ENCODE measurements at regions not wholly inside any gene's neighbourhood (a gene's known extent, or its start where the extent isn't known, plus 50 kb on each side); places are given as distances from the start of the nearest gene placed in this dataset.
"Not testable (repeated sequence)": the region's sequence is repeated elsewhere in the genome, so short reads cannot be mapped to it uniquely, and the experiment has no call there.

- no peak for ATAC-seq
- no peak for TF ChIP-seq CTCF (IDR thresholded peaks at IDR 0.05)
- no peak for DNase-seq
- H3K4me1 ChIP-seq (ENCODE audit: low read depth): no peaks in the 10 kb centered on the region
- intact Hi-C loops (cut with DNase I, micrococcal nuclease): no loop called here
- no peak overlapping the region for H3K4me3 ChIP-seq
- no peaks in the 10 kb centered on the region for H3K36me3 ChIP-seq (ENCODE audit: low read depth)
- H3K9me3 ChIP-seq: no peaks in the 10 kb centered on the region
These were observed 256.2 kb downstream of the TAFA4 start for GRCh38 chr3:68676136-68676535.

- no peak for TF ChIP-seq CTCF (IDR thresholded peaks at IDR 0.05)
- no peaks in the 10 kb centered on the region for H3K36me3 ChIP-seq (ENCODE audit: low read depth)
- H3K4me1 ChIP-seq (ENCODE audit: low read depth): no peaks in the 10 kb centered on the region
- intact Hi-C loops (cut with DNase I, micrococcal nuclease): no loop called here
- ATAC-seq (no peak), DNase-seq (no peak)
- H3K4me3 ChIP-seq: no peak overlapping the region
- H3K9me3 ChIP-seq: no peaks in the 10 kb centered on the region
These were observed 265.0 kb downstream of the TAFA4 start for GRCh38 chr3:68667346-68667745.

DNA sequence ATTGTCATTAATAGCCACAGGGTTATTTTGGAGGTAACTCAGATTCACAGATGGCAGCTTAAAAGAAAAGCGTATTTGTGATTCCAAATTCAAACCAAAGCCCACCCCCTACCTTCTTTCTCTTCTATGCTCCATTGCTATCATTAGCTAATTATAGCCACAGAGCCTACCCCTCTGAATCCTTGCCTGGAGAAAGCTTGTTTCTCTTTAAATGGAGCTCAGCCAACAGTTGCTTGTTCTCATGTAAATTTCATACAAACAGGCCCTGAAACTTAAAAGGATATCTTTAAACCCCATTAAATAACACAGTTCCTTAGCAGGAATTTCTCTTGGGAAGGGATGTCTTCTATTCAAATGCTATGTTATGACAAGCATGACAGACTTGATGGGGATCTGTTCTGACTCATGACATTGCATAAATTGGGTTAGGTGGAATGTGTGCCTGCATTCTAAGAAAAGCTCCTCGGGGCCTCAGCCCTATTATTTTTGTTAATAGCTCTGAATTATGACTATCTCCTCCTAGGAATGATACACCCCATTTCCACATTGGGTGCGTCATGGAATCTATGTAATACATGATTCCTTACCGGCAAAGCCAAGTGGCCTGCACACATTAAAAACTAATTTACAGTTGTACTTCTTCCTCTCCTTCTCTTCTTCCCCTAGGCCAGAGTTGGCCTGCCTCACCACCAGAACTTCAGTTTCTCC is 265.8 kb downstream of the TAFA4 start:
- no peak for TF ChIP-seq CTCF (IDR thresholded peaks at IDR 0.05)
- ATAC-seq (no peak), DNase-seq (no peak)
- Histone ChIP-seq H3K4me1 (ENCODE audit: low read depth) (no peaks in the 10 kb centered on the region), H3K4me3 (no peak overlapping the region), H3K9me3 (no peaks in the 10 kb centered on the region), H3K36me3 (ENCODE audit: low read depth) (no peaks in the 10 kb centered on the region)
- intact Hi-C loops (cut with DNase I, micrococcal nuclease): no loop called here

GRCh38 chr3:68664276-68664675 is 268.1 kb downstream of the TAFA4 start:
- no peaks in the 10 kb centered on the region for H3K9me3 ChIP-seq
- intact Hi-C loops (cut with DNase I, micrococcal nuclease): no loop called here
- no peak overlapping the region for H3K4me3 ChIP-seq
- ATAC-seq (no peak), DNase-seq (no peak)
- H3K4me1 ChIP-seq (ENCODE audit: low read depth): no peaks in the 10 kb centered on the region
- TF ChIP-seq CTCF (IDR thresholded peaks at IDR 0.05): no peak
- no peaks in the 10 kb centered on the region for H3K36me3 ChIP-seq (ENCODE audit: low read depth)

DNA sequence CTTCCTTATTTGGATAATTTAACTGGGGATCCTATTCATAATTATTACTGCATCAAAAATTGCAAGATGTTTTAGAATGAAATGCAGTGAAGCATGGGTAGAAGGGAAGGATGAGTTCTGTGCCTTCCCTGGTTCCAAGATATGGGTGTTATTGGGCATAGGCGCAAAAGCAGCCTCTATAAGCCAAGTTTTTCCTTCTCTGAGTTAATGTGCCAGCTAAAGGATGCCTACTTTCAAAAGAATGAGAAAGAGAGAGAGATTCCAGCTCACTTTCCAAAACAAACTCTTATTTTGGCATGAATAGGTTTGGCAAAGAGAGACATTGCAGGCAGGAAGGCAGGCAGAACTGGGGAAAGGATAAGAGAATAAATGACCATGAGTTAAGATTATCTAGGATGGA is 270.2 kb downstream of the TAFA4 start:
- H3K4me3 ChIP-seq: no peak overlapping the region
- H3K9me3 ChIP-seq: no peaks in the 10 kb centered on the region
- no peak for TF ChIP-seq CTCF (IDR thresholded peaks at IDR 0.05)
- no peaks in the 10 kb centered on the region for H3K4me1 ChIP-seq (ENCODE audit: low read depth)
- H3K36me3 ChIP-seq (ENCODE audit: low read depth): no peaks in the 10 kb centered on the region
- ATAC-seq: no peak
- intact Hi-C loops (cut with DNase I, micrococcal nuclease): no loop called here
- DNase-seq: no peak

DNA sequence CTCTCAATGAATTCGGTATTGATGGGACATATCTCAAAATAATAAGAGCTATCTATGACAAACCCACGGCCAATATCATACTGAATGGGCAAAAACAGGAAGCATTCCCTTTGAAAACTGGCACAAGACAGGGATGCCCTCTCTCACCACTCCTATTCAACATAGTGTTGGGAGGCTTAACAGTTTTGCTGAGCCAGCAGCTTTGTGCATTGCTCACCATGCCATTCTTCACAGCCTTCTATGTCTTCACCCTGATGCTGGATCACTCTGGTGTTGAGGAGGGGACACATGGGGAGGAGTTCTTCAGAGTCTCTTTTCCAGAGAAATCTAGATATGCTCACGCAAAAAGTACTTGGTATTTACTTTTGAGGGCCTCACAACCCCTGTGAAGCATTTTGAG is 281.7 kb downstream of the TAFA4 start:
- H3K4me1 ChIP-seq (ENCODE audit: low read depth); DNase-seq; intact Hi-C loops (cut with DNase I, micrococcal nuclease); ATAC-seq; H3K9me3 ChIP-seq; H3K4me3 ChIP-seq; H3K36me3 ChIP-seq (ENCODE audit: low read depth): not testable (repeated sequence)

All from mucosa of descending colon (tissue), 3 donors.